H1 (cell line): ENCODE measurements at regions not wholly inside any gene's neighbourhood (a gene's known extent, or its start where the extent isn't known, plus 50 kb on each side); places are given as distances from the start of the nearest gene placed in this dataset.

ENCODE experiments used
- CTCF ChIA-PET: fragments of 300-600 bp; sonication (Branson Sonifier 250); formaldehyde crosslinking; loops from one replicate; lab custom pipeline; 2021; ENCODE audit not compliant: partially characterized antibody; lab: Charles Lee
- POLR2A ChIA-PET: fragments of 300-600 bp; sonication (Branson Sonifier 250); formaldehyde crosslinking; loops from one replicate; lab custom pipeline; 2021; ENCODE audit warnings: inconsistent platforms; ENCODE audit not compliant: partially characterized antibody; lab: Charles Lee
- DNase-seq, 2 experiments: peaks; one replicate each; pipeline versions ENCODE4 v3.0.0 to v3.0.0-alpha.2; 2010 to 2022; ENCODE audit warnings: low spot score in 2 of 2, low read depth in 1 of 2, mixed read lengths in 1 of 2
- FAIRE-seq: peaks from 2 replicates; lab custom pipeline; 2011; peaks lifted over from hg19 to GRCh38; lab: Jason Lieb, UNC
- H2AFZ ChIP-seq: 2 replicates; pipeline ENCODE4 v1.8.1; 2012; ENCODE audit warnings: low read length, inconsistent platforms
- H2AK5ac ChIP-seq: 2 replicates; pipeline ENCODE4 v1.6.1; 2013; ENCODE audit warnings: low read depth, low read length
- H2BK120ac ChIP-seq: replicated peaks from 2 replicates; pipeline ENCODE3; 2013; ENCODE audit warnings: low read depth, low read length, inconsistent platforms
- H2BK12ac ChIP-seq: 2 replicates; pipeline ENCODE4 v1.6.1; 2013; ENCODE audit warnings: low read depth, low read length
- H2BK15ac ChIP-seq: 2 replicates; pipeline ENCODE4 v1.6.1; 2013; ENCODE audit warnings: low read length
- H2BK20ac ChIP-seq: 2 replicates; pipeline ENCODE4 v1.6.1; 2013; ENCODE audit warnings: low read length
- H2BK5ac ChIP-seq: 2 replicates; pipeline ENCODE4 v1.6.1; 2013; ENCODE audit warnings: low read depth, low read length
- H3K14ac ChIP-seq: 2 replicates; pipeline ENCODE4 v1.6.1; 2013; ENCODE audit warnings: inconsistent platforms; ENCODE audit not compliant: insufficient read length
- H3K18ac ChIP-seq: 2 replicates; pipeline ENCODE4 v1.6.1; 2013; ENCODE audit warnings: low read length; ENCODE audit errors: extremely low read depth
- H3K23ac ChIP-seq: 2 replicates; pipeline ENCODE4 v1.6.1; 2013; ENCODE audit warnings: inconsistent platforms; ENCODE audit not compliant: insufficient read length
- H3K23me2 ChIP-seq: 2 replicates; pipeline ENCODE4 v1.6.1; 2013; ENCODE audit warnings: low read depth, low read length
- H3K27ac ChIP-seq: 2 replicates; pipeline ENCODE4 v1.6.1; 2011; ENCODE audit warnings: low read depth, low read length, inconsistent platforms
- H3K27me3 ChIP-seq, 4 experiments: replicated peaks in 1 of 4; 1 replicate in 1 of 4; 2 replicates in 3 of 4; pipeline versions ENCODE4 v1.6.1 to v1.8.1; 2011 to 2013; ENCODE audit warnings: low read length in 3 of 4, mild to moderate bottlenecking in 3 of 4, inconsistent platforms in 2 of 4, mixed read lengths in 2 of 4, moderate library complexity in 1 of 4; ENCODE audit not compliant: control insufficient read depth in 3 of 4, insufficient read depth in 3 of 4; ENCODE audit errors: extremely low read depth in 1 of 4
- H3K36me3 ChIP-seq, 4 experiments: 2 replicates each; pipeline versions ENCODE4 v1.6.1 to v1.8.1; 2011 to 2013; ENCODE audit warnings: mild to moderate bottlenecking in 4 of 4, low read length in 3 of 4, moderate library complexity in 2 of 4, control low read depth in 1 of 4, inconsistent platforms in 1 of 4; ENCODE audit not compliant: insufficient read depth in 4 of 4, control insufficient read depth in 2 of 4
- H3K4ac ChIP-seq: replicated peaks from 2 replicates; pipeline ENCODE3; 2013; ENCODE audit warnings: low read length, low read depth, mixed read lengths, inconsistent platforms; ENCODE audit not compliant: insufficient read length
- H3K4me1 ChIP-seq, 4 experiments: replicated peaks in 1 of 4; 1 replicate in 1 of 4; 2 replicates in 3 of 4; pipeline versions ENCODE4 v1.6.1 to v1.8.1; 2011 to 2013; ENCODE audit warnings: low read length in 3 of 4, inconsistent platforms in 2 of 4, mixed read lengths in 1 of 4; ENCODE audit not compliant: insufficient read depth in 4 of 4, control insufficient read depth in 3 of 4
- H3K4me2 ChIP-seq, 2 experiments: 2 replicates each; pipeline versions ENCODE4 v1.6.1 to v1.8.1; 2011 to 2013; ENCODE audit warnings: low read depth in 2 of 2, low read length in 2 of 2, control low read depth in 1 of 2, inconsistent platforms in 1 of 2, mild to moderate bottlenecking in 1 of 2; ENCODE audit not compliant: insufficient read depth in 1 of 2
- H3K4me3 ChIP-seq, 4 experiments: fragments of 200-600, 300-600 bp in 1 of 4; sonication (generic), shearing (Covaris generic), sonication (Bioruptor Twin) in 1 of 4; 2 replicates each; pipeline versions ENCODE4 v1.5.1 to v1.8.1; 2011 to 2016; ENCODE audit warnings: low read length in 4 of 4, low read depth in 3 of 4, control low read depth in 2 of 4, inconsistent platforms in 2 of 4, mild to moderate bottlenecking in 2 of 4, mixed read lengths in 1 of 4, moderate library complexity in 1 of 4; ENCODE audit not compliant: insufficient read depth in 2 of 4; ENCODE audit errors: extremely low read depth in 1 of 4
- H3K56ac ChIP-seq: replicated peaks from 2 replicates; pipeline ENCODE3; 2013; ENCODE audit warnings: low read depth, mild to moderate bottlenecking, mixed read lengths, low read length, inconsistent platforms; ENCODE audit not compliant: insufficient read length
- H3K79me1 ChIP-seq: 2 replicates; pipeline ENCODE4 v1.6.1; 2013; ENCODE audit warnings: low read depth, low read length, control low read depth
- H3K79me2 ChIP-seq, 2 experiments: 2 replicates each; pipeline versions ENCODE4 v1.6.1 to v1.8.1; 2012 to 2013; ENCODE audit warnings: low read length in 2 of 2, mild to moderate bottlenecking in 2 of 2, inconsistent platforms in 1 of 2; ENCODE audit not compliant: insufficient read depth in 2 of 2, control insufficient read depth in 1 of 2
- H3K9ac ChIP-seq, 4 experiments: replicated peaks in 1 of 4; 1 replicate in 1 of 4; 2 replicates in 3 of 4; pipeline versions ENCODE4 v1.6.1 to v1.8.1; 2011 to 2013; ENCODE audit warnings: low read depth in 3 of 4, low read length in 3 of 4, control low read depth in 2 of 4, mild to moderate bottlenecking in 2 of 4, moderate library complexity in 2 of 4, inconsistent platforms in 1 of 4; ENCODE audit errors: extremely low read depth in 1 of 4
- H3K9me3 ChIP-seq, 2 experiments: 2 replicates each; pipeline versions ENCODE4 v1.6.1 to v1.8.1; 2012 to 2013; ENCODE audit warnings: mild to moderate bottlenecking in 2 of 2, moderate library complexity in 2 of 2, control low read depth in 1 of 2, inconsistent platforms in 1 of 2, low read depth in 1 of 2, low read length in 1 of 2, mixed read lengths in 1 of 2; ENCODE audit not compliant: insufficient read depth in 2 of 2
- H4K20me1 ChIP-seq, 2 experiments: replicated peaks in 1 of 2; 2 replicates each; pipeline versions ENCODE3 to v1.8.1; 2011 to 2013; ENCODE audit warnings: inconsistent platforms in 2 of 2, low read length in 2 of 2, mild to moderate bottlenecking in 1 of 2; ENCODE audit not compliant: insufficient read depth in 2 of 2, control insufficient read depth in 1 of 2
- H4K5ac ChIP-seq: 2 replicates; pipeline ENCODE4 v1.6.1; 2013; ENCODE audit warnings: low read length, low read depth, mixed read lengths, inconsistent platforms; ENCODE audit not compliant: insufficient read length
- H4K8ac ChIP-seq: 2 replicates; pipeline ENCODE4 v1.8.0; 2013; ENCODE audit warnings: mild to moderate bottlenecking, moderate library complexity, low read length, inconsistent platforms; ENCODE audit not compliant: insufficient read depth; ENCODE audit errors: extremely low read depth
- H4K91ac ChIP-seq: replicated peaks from 2 replicates; pipeline ENCODE3; 2013; ENCODE audit warnings: low read length, mixed read lengths, inconsistent platforms; ENCODE audit not compliant: insufficient read length
- BRCA1 ChIP-seq: IDR thresholded peaks from 2 replicates; pipeline ENCODE4 v1.6.1; 2012; ENCODE audit warnings: low read depth, low read length, improper control_type of control experiment
- CTBP2 ChIP-seq: IDR thresholded peaks from 2 replicates; pipeline ENCODE4 v1.7.0; 2011; ENCODE audit warnings: borderline replicate concordance, mild to moderate bottlenecking, moderate library complexity, mixed read lengths, low read length; ENCODE audit not compliant: insufficient read depth, insufficient read length
- EGR1 ChIP-seq: IDR thresholded peaks from 2 replicates; pipeline ENCODE4 v1.6.1; 2011; ENCODE audit warnings: low read depth, low read length, borderline replicate concordance
- FOSL1 ChIP-seq: IDR thresholded peaks from 2 replicates; pipeline ENCODE4 v1.6.1; 2011; ENCODE audit warnings: mild to moderate bottlenecking, low read depth, low read length, moderate library complexity; ENCODE audit not compliant: insufficient read depth
- JUN ChIP-seq: IDR thresholded peaks from 2 replicates; pipeline ENCODE4 v1.6.1; 2011; ENCODE audit warnings: low read depth, mild to moderate bottlenecking, improper control_type of control experiment, low read length
- JUND ChIP-seq: IDR thresholded peaks from 2 replicates; pipeline ENCODE4 v1.6.1; 2011; ENCODE audit warnings: mild to moderate bottlenecking, improper control_type of control experiment, low read length
- KDM4A ChIP-seq: IDR thresholded peaks from one replicate; pipeline ENCODE4 v1.7.1; 2012; ENCODE audit warnings: low read depth, mild to moderate bottlenecking, moderate library complexity, low read length, inconsistent platforms; ENCODE audit not compliant: severe bottlenecking
- MAFK ChIP-seq: IDR thresholded peaks from 2 replicates; pipeline ENCODE4 v1.6.1; 2012; ENCODE audit warnings: low read depth, mild to moderate bottlenecking, improper control_type of control experiment, low read length
- POU5F1 ChIP-seq: IDR thresholded peaks from 2 replicates; pipeline ENCODE4 v1.6.1; 2011; ENCODE audit warnings: low read depth, mild to moderate bottlenecking, low read length, moderate library complexity
- RXRA ChIP-seq: IDR thresholded peaks from 2 replicates; pipeline ENCODE4 v1.6.1; 2011; ENCODE audit warnings: low read depth, mild to moderate bottlenecking, low read length, moderate library complexity; ENCODE audit not compliant: insufficient read depth
- SAP30 ChIP-seq: fragments of 300-600 bp; sonication (generic); IDR thresholded peaks from 2 replicates; pipeline ENCODE4 v1.7.1; 2012; ENCODE audit warnings: low read length, moderate library complexity, mild to moderate bottlenecking, inconsistent platforms; ENCODE audit not compliant: insufficient read depth, insufficient replicate concordance
- SP1 ChIP-seq: IDR thresholded peaks from 2 replicates; pipeline ENCODE4 v1.6.1; 2011; ENCODE audit warnings: low read depth, low read length
- SP2 ChIP-seq: IDR thresholded peaks from 2 replicates; pipeline ENCODE4 v1.6.1; 2012; ENCODE audit warnings: mild to moderate bottlenecking, low read length, inconsistent platforms
- TAF1 ChIP-seq: IDR thresholded peaks from 2 replicates; pipeline ENCODE4 v1.6.1; 2011; ENCODE audit warnings: mild to moderate bottlenecking, low read depth, low read length
- WGBS, 2 experiments: shearing (Covaris generic) in 1 of 2; methylation state at CpG; one replicate each; pipeline versions ENCODE4 v1.1.6 to v1.1.7; 2013 to 2015; ENCODE audit warnings: low lambda C conversion rate in 2 of 2, mixed read lengths in 2 of 2, inconsistent platforms in 1 of 2, low coverage in 1 of 2, missing lambda C conversion rate in 1 of 2; ENCODE audit not compliant: insufficient replicate concordance in 2 of 2, insufficient coverage in 1 of 2, insufficient read length in 1 of 2; ENCODE audit errors: extremely low coverage in 1 of 2, missing lambda C conversion rate in 1 of 2; 5-methylcytosine and 5-hydroxymethylcytosine counted together
- TF ChIP-seq, protein P1 (sequence below): IDR thresholded peaks from 2 replicates; pipeline ENCODE4 v1.6.1; 2012; ENCODE audit warnings: inconsistent platforms

GRCh38 chr6:21864206-21864605, 270.7 kb downstream of the SOX4 start:
- no peak overlapping the region for H2AK5ac ChIP-seq
- H3K79me1 ChIP-seq: no peaks in the 10 kb centered on the region; the same call in 1 of the 2 replicates
- no peak overlapping the region for H3K4me3 ChIP-seq
- FAIRE-seq (no peak), DNase-seq (no peak)
- H3K4me2 ChIP-seq: no peak overlapping the region
- H2BK15ac ChIP-seq: no peak overlapping the region
- H2BK20ac ChIP-seq: no peak overlapping the region
- H3K14ac ChIP-seq: no peak overlapping the region
- no peak overlapping the region for H3K18ac ChIP-seq
- H3K9me3 ChIP-seq: no peaks in the 10 kb centered on the region
- H4K91ac ChIP-seq: no peak overlapping the region
- no peak overlapping the region for H2BK120ac ChIP-seq
- H3K79me2 ChIP-seq: peaks cover 0 to 40% of the 10 kb centered on the region in 2 experiments; a peak in 2 of 4 replicates
- WGBS, 2 experiments: 87% methylated on average over 2 of the region's 2 CpGs; no CpG with 5 or more reads in 1 of the 2 experiments
- ChIA-PET POLR2A (no interaction called here), CTCF (interaction anchor here (1.4 kb wide), 1 partner anchor 10 kb away, joined by 5 read pairs; no protein-coding TSS in a partner anchor)
- H3K27me3 ChIP-seq: no peaks in the 10 kb centered on the region
- no peak overlapping the region for H3K56ac ChIP-seq
- H3K27ac ChIP-seq: no peak overlapping the region
- H3K4ac ChIP-seq: no peak overlapping the region
- no peak overlapping the region for H4K5ac ChIP-seq
- no peak overlapping the region for H2BK5ac ChIP-seq
- H3K23me2 ChIP-seq: no peaks in the 10 kb centered on the region
- no peak overlapping the region for H3K23ac ChIP-seq
- no peaks in the 10 kb centered on the region; a peak in 1 of 8 replicates for H3K36me3 ChIP-seq
- H3K4me1 ChIP-seq: no peaks in the 10 kb centered on the region; a peak in 3 of 7 replicates
- no peak overlapping the region for H2BK12ac ChIP-seq
- no peak overlapping the region for H2AFZ ChIP-seq
- no peak overlapping the region for H3K9ac ChIP-seq
- H4K8ac ChIP-seq: no peak overlapping the region
- no peaks in the 10 kb centered on the region for H4K20me1 ChIP-seq
- no peak for TF ChIP-seq KDM4A
- TF ChIP-seq BRCA1: no peak
- TF ChIP-seq MAFK: no peak
- no peak for TF ChIP-seq RXRA
- TF ChIP-seq JUN: no peak
- TF ChIP-seq SP2: no peak
- no peak for TF ChIP-seq SAP30
- no peak for TF ChIP-seq POU5F1
- TF ChIP-seq CTBP2: no peak
- no peak for TF ChIP-seq EGR1
- TF ChIP-seq SP1: no peak
- TF ChIP-seq, protein P1, sequence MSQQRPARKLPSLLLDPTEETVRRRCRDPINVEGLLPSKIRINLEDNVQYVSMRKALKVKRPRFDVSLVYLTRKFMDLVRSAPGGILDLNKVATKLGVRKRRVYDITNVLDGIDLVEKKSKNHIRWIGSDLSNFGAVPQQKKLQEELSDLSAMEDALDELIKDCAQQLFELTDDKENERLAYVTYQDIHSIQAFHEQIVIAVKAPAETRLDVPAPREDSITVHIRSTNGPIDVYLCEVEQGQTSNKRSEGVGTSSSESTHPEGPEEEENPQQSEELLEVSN: no peak
- TF ChIP-seq FOSL1: no peak
- TF ChIP-seq TAF1: no peak
- TF ChIP-seq JUND: no peak
